ENCODE measurements at regions not wholly inside any gene's neighbourhood (a gene's known extent, or its start where the extent isn't known, plus 50 kb on each side); places are given as distances from the start of the nearest gene placed in this dataset.

- TF ChIP-seq CTCF (IDR thresholded peaks at IDR 0.05) (no peak), POLR2A (IDR thresholded peaks at IDR 0.05) (no peak)
These were observed 308.0 kb downstream of the MAP2K6 start for GRCh38 chr17:69722518-69722917.

All from testis (tissue), 2 donors.